ENCODE measurements at regions not wholly inside any gene's neighbourhood (a gene's known extent, or its start where the extent isn't known, plus 50 kb on each side); places are given as distances from the start of the nearest gene placed in this dataset.

GRCh38 chr6:85008296-85009009 is 244.1 kb upstream of the TBX18 start:
- Histone ChIP-seq H3K9me3 (ENCODE audit: control insufficient read depth, low read depth, low read length) (no peaks in the 10 kb centered on the region), H2BK12ac (ENCODE audit: insufficient read length, low read depth, low read length) (no peak overlapping the region), H2AFZ (ENCODE audit: low read length) (no peak overlapping the region), H3K4me2 (ENCODE audit: insufficient read depth, insufficient read length, low read length) (no peak overlapping the region), H4K91ac (ENCODE audit: insufficient read length, low read depth, low read length) (no peak overlapping the region), H3K4ac (ENCODE audit: low read depth, low read length) (no peak overlapping the region), H4K20me1 (ENCODE audit: control insufficient read depth, insufficient read depth, insufficient read length) (no peaks in the 10 kb centered on the region), H2BK15ac (ENCODE audit: low read depth, low read length) (no peak overlapping the region), H3K18ac (ENCODE audit: insufficient read length, low read depth, low read length) (no peak overlapping the region), H3K27me3 (ENCODE audit: insufficient read depth, low read length) (no peaks in the 10 kb centered on the region), H2BK20ac (ENCODE audit: low read depth, low read length, poor library complexity, severe bottlenecking) (no peak overlapping the region), H3K79me2 (ENCODE audit: insufficient read depth, low read length) (no peaks in the 10 kb centered on the region), H2AK5ac (ENCODE audit: insufficient read length, low read length) (no peak overlapping the region), H3K79me1 (ENCODE audit: insufficient read depth, low read depth, low read length, poor library complexity, severe bottlenecking) (no peaks in the 10 kb centered on the region), H3K27ac (ENCODE audit: insufficient read length, low read depth, low read length) (no peak overlapping the region), H3T11ph (ENCODE audit: low read length) (no peak overlapping the region), H3K9ac (ENCODE audit: extremely low read depth, insufficient read length, low read length) (no peak overlapping the region), H4K5ac (ENCODE audit: insufficient read length, low read depth, low read length) (no peak overlapping the region), H3K23ac (ENCODE audit: insufficient read length, low read depth, low read length) (no peak overlapping the region), H3K14ac (ENCODE audit: insufficient read depth, low read length) (no peak overlapping the region), H3K56ac (ENCODE audit: insufficient read length, low read depth, low read length) (no peak overlapping the region), H2BK120ac (ENCODE audit: low read depth, low read length, poor library complexity, severe bottlenecking) (no peak overlapping the region), H3K4me1 (ENCODE audit: insufficient read depth, low read length) (peaks cover 10% of the 10 kb centered on the region), H2BK5ac (ENCODE audit: insufficient read length, low read length) (no peak overlapping the region), H4K8ac (replicated peaks; ENCODE audit: insufficient read length, low read depth, low read length) (no peak overlapping the region), H3K23me2 (ENCODE audit: insufficient read length, low read depth, low read length, poor library complexity, severe bottlenecking) (no peaks in the 10 kb centered on the region)
- H3K27ac Mint-ChIP-seq = 0 out of 7 replicates have a peak overlapping the region, but pooled peaks of 1 of the 3 experiments have one; percentile 19
- peaks cover 0 to 5% of the 10 kb centered on the region in 2 experiments; a peak in 1 of 5 replicates for H3K9me3 Mint-ChIP-seq
- peak overlapping the region in 1 of 2 experiments; percentile 33; a peak in 1 of 5 replicates for H3K4me3 Mint-ChIP-seq
- no peak for DNase-seq
- peaks cover 41 to 43% of the 10 kb centered on the region in 2 experiments for H3K4me1 Mint-ChIP-seq
- WGBS (ENCODE audit: extremely low coverage, insufficient read length, low lambda C conversion rate) = no CpG with 5 or more reads among the region's 6 CpGs
- TF ChIP-seq, protein P1, sequence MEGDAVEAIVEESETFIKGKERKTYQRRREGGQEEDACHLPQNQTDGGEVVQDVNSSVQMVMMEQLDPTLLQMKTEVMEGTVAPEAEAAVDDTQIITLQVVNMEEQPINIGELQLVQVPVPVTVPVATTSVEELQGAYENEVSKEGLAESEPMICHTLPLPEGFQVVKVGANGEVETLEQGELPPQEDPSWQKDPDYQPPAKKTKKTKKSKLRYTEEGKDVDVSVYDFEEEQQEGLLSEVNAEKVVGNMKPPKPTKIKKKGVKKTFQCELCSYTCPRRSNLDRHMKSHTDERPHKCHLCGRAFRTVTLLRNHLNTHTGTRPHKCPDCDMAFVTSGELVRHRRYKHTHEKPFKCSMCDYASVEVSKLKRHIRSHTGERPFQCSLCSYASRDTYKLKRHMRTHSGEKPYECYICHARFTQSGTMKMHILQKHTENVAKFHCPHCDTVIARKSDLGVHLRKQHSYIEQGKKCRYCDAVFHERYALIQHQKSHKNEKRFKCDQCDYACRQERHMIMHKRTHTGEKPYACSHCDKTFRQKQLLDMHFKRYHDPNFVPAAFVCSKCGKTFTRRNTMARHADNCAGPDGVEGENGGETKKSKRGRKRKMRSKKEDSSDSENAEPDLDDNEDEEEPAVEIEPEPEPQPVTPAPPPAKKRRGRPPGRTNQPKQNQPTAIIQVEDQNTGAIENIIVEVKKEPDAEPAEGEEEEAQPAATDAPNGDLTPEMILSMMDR (conservative IDR thresholded peaks at IDR 0.05) = no peak
- peaks cover 2 to 6% (median 6%) of the 10 kb centered on the region in 3 experiments; a peak in 4 of 7 replicates for H3K36me3 Mint-ChIP-seq (ENCODE audit: insufficient read depth in 1 of 3, low read depth in 3 of 3)
- H3K27me3 Mint-ChIP-seq (ENCODE audit: low read depth) = no peaks in the 10 kb centered on the region; the same call in 1 of the 2 replicates

Measured in H9 (cell line).